ENCODE measurements at regions not wholly inside any gene's neighbourhood (a gene's known extent, or its start where the extent isn't known, plus 50 kb on each side); places are given as distances from the start of the nearest gene placed in this dataset.

- TF ChIP-seq EP300 (IDR thresholded peaks at IDR 0.05; ENCODE audit: borderline replicate concordance in 1 of 2, low read depth in 1 of 2, low read length in 1 of 2) (no peak), YY1 (IDR thresholded peaks at IDR 0.05; ENCODE audit: low read depth) (no peak), USF2 (IDR thresholded peaks at IDR 0.05; ENCODE audit: borderline replicate concordance, low read depth, low read length) (no peak), SIN3A (IDR thresholded peaks at IDR 0.05; ENCODE audit: borderline replicate concordance, low read depth, low read length) (no peak)
- TF ChIP-seq, protein P1, sequence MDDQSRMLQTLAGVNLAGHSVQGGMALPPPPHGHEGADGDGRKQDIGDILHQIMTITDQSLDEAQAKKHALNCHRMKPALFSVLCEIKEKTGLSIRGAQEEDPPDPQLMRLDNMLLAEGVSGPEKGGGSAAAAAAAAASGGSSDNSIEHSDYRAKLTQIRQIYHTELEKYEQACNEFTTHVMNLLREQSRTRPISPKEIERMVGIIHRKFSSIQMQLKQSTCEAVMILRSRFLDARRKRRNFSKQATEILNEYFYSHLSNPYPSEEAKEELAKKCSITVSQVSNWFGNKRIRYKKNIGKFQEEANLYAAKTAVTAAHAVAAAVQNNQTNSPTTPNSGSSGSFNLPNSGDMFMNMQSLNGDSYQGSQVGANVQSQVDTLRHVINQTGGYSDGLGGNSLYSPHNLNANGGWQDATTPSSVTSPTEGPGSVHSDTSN (IDR thresholded peaks at IDR 0.05): no peak
- TF ChIP-seq, protein P2, sequence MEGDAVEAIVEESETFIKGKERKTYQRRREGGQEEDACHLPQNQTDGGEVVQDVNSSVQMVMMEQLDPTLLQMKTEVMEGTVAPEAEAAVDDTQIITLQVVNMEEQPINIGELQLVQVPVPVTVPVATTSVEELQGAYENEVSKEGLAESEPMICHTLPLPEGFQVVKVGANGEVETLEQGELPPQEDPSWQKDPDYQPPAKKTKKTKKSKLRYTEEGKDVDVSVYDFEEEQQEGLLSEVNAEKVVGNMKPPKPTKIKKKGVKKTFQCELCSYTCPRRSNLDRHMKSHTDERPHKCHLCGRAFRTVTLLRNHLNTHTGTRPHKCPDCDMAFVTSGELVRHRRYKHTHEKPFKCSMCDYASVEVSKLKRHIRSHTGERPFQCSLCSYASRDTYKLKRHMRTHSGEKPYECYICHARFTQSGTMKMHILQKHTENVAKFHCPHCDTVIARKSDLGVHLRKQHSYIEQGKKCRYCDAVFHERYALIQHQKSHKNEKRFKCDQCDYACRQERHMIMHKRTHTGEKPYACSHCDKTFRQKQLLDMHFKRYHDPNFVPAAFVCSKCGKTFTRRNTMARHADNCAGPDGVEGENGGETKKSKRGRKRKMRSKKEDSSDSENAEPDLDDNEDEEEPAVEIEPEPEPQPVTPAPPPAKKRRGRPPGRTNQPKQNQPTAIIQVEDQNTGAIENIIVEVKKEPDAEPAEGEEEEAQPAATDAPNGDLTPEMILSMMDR (IDR thresholded peaks at IDR 0.05): no peak
These were observed 66.1 kb upstream of the FUT8 start for GRCh38 chr14:65346474-65346873.

Measured in SK-N-SH (cell line).